ENCODE measurements at regions not wholly inside any gene's neighbourhood (a gene's known extent, or its start where the extent isn't known, plus 50 kb on each side); places are given as distances from the start of the nearest gene placed in this dataset.

- DNase-seq, result no peak
These were observed 605.7 kb downstream of the METTL15 start for GRCh38 chr11:28713850-28714249.

- no peak for DNase-seq
These were observed 599.9 kb downstream of the METTL15 start for GRCh38 chr11:28708075-28708474.

GRCh38 chr11:28704801-28705200 lies 596.6 kb downstream of the METTL15 start:
- DNase-seq, result no peak

- DNase-seq, result no peak
These were observed 595.2 kb downstream of the METTL15 start for GRCh38 chr11:28703371-28703770.

- no peak for DNase-seq
These were observed 594.7 kb downstream of the METTL15 start for GRCh38 chr11:28702871-28703270.

- no peak for DNase-seq
These were observed 594.2 kb downstream of the METTL15 start for GRCh38 chr11:28702450-28702790.

GRCh38 chr11:28701760-28702449 lies 593.7 kb downstream of the METTL15 start:
- no peak for DNase-seq

- DNase-seq, result no peak
These were observed 591.5 kb downstream of the METTL15 start for GRCh38 chr11:28699701-28700100.

- no peak for DNase-seq
These were observed 590.0 kb downstream of the METTL15 start for GRCh38 chr11:28697920-28698827.

- no peak for DNase-seq
These were observed 588.4 kb downstream of the METTL15 start for GRCh38 chr11:28696591-28696990.

GRCh38 chr11:28690746-28691145 lies 582.6 kb downstream of the METTL15 start:
- DNase-seq, result no peak

- DNase-seq, result no peak
These were observed 575.9 kb downstream of the METTL15 start for GRCh38 chr11:28684011-28684586.

GRCh38 chr11:28679795-28680468 lies 571.7 kb downstream of the METTL15 start:
- DNase-seq, result no peak

GRCh38 chr11:28677721-28678120 lies 569.5 kb downstream of the METTL15 start:
- no peak for DNase-seq

GRCh38 chr11:28675183-28675582 lies 567.0 kb downstream of the METTL15 start:
- DNase-seq, result no peak

- no peak for DNase-seq
These were observed 566.4 kb downstream of the METTL15 start for GRCh38 chr11:28674433-28675103.

- DNase-seq, result no peak
These were observed 565.7 kb downstream of the METTL15 start for GRCh38 chr11:28673691-28674432.

- no peak for DNase-seq
These were observed 563.1 kb downstream of the METTL15 start for GRCh38 chr11:28671274-28671673.

GRCh38 chr11:28666632-28667031 lies 558.4 kb downstream of the METTL15 start:
- DNase-seq, result no peak

- no peak for DNase-seq
These were observed 551.6 kb downstream of the METTL15 start for GRCh38 chr11:28659716-28660348.

GRCh38 chr11:28657378-28658030 lies 549.3 kb downstream of the METTL15 start:
- no peak for DNase-seq

Measured in GF-D8 (cell line).